ENCODE measurements at regions not wholly inside any gene's neighbourhood (a gene's known extent, or its start where the extent isn't known, plus 50 kb on each side); places are given as distances from the start of the nearest gene placed in this dataset.

- no peak for DNase-seq
These were observed 334.9 kb upstream of the TBC1D5 start for GRCh38 chr3:18077128-18077840.

GRCh38 chr3:18076301-18076700, 333.9 kb upstream of the TBC1D5 start:
- no peak for DNase-seq

GRCh38 chr3:18075799-18076198, 333.4 kb upstream of the TBC1D5 start:
- DNase-seq, result no peak

- DNase-seq, result no peak
These were observed 329.4 kb upstream of the TBC1D5 start for GRCh38 chr3:18071833-18072232.

- DNase-seq, result no peak
These were observed 328.5 kb upstream of the TBC1D5 start for GRCh38 chr3:18070944-18071343.

DNA sequence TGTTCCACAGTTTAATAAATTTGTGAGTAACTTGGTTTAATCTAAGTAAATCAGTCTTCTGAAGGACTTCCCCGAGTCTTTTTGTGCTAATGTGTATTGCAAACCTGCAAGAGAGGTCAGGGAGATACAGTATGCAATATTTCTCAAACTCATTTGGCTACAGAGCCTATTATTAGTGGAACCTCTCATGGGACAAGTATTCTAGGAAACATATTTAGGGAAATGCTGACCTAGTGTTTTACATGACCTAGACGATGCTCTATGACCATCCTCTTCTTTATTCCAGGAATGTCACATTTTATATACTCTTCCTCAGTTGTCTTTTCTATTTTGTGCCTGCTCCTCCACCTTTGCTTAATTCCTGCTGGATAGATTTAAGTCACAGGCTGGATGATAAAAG, 327.8 kb upstream of the TBC1D5 start:
- DNase-seq, result no peak

- DNase-seq, result no peak
These were observed 327.1 kb upstream of the TBC1D5 start for GRCh38 chr3:18069568-18069967.

DNA sequence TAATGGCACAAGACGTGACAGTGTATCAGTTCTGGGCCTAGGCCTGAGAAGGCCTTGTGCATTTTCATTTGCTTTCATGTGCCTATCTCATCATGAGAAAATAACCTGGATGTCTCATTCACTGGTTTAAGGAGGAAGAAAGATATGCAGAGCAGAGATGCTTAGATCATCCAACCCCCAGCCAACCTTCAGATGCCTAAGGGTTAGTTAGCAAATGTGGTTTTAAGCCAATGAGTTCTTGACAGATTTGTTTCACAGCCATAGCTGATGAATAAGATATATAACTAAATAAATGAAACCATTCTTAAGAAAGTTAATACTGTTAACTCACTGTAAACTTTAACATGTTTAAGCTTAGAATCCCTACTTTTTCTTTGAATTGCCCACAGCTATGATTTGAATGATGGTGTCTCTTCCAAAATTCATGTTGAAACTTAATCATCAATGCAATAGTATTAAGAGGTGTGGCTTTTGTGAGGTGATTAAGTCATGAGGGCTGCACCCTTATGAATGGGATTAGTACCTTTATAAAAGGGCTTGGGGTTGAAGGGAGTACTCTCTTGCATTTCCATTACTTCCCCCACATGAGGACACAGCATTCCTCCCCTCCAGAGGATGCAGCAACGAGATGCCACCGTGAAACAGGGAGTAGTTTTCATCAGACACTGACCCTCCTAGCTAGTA, 324.6 kb upstream of the TBC1D5 start:
- DNase-seq, result no peak

DNA sequence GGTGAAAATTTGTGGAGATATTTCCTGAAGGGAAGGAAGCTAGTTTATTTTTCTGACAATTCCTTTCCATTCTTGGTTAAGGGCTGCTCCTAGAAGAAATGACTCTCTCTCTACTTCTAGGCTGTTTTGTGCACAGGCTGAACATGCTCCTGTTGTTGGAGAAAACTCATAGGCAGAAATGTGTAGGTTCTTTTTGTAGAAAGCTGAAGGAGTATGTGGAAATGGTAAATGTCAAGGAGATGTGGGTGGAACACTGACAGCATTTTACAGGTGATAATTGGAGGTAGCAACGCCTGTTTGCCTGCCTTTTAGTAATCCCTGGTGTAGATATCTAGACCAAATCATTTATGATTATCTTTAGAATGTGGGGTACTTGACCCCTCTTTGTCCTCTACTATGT, 322.2 kb upstream of the TBC1D5 start:
- DNase-seq, result no peak

DNA sequence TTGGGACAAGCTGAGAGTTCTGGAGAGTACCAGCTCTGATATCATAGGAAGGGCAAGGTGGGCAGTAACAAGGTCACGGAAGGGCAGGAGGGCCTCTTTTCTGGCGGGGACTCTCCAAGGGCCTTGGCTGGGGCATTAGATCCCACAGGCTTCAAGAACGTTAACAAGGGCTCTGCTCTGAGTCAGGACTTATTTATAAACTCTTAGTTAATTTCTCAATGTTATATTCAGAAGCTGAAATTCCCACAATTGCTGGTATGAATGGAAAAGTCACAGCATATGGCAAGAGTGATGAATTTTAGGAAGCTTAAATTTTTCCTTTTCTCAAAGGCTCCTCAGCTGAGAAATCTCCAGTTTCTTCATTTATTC, 320.2 kb upstream of the TBC1D5 start:
- DNase-seq, result no peak

DNA sequence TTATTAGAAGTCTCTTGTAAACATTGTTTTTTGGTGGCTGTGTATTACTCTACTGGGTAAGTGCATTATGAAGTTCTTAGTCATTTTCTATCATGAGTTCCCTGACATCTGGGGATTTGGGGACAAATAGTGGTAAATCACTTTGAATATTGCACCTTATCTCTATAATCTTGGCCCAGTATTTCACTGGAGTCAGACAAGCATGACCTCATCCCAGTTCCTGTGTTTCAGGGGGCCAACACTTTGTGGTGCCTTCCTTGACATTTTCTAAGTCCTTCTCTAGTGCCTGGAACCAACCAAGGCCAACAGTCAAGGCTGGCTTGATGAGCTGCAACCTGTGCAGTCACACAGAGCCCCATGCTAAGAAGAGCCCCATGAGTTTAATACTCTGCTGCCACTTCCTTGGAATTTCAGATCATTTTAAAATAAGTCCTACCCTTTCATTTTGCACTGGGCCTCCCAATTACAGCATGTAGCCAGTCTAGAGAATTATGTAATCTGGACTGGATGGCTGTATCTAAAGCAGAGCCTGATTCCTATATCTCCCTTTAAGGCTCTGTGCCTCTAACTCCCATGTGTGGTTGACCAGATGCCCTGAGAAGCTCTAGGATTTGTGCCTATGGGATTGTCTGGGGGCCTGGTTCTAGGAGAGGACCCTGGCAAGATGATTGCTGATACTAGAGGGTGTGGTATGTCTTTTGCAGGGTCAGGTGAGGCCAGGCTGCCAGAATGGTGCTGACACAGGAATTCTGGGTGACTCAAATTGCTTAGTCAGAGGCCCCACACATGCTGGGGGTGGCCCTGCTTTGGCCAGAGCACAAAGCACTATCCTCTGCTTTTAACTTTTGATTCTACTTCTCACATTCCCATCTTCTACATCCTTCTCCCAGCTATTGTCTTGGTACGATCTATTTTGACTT, 319.6 kb upstream of the TBC1D5 start:
- DNase-seq, result no peak

- DNase-seq, result no peak
These were observed 316.2 kb upstream of the TBC1D5 start for GRCh38 chr3:18058666-18059065.

DNA sequence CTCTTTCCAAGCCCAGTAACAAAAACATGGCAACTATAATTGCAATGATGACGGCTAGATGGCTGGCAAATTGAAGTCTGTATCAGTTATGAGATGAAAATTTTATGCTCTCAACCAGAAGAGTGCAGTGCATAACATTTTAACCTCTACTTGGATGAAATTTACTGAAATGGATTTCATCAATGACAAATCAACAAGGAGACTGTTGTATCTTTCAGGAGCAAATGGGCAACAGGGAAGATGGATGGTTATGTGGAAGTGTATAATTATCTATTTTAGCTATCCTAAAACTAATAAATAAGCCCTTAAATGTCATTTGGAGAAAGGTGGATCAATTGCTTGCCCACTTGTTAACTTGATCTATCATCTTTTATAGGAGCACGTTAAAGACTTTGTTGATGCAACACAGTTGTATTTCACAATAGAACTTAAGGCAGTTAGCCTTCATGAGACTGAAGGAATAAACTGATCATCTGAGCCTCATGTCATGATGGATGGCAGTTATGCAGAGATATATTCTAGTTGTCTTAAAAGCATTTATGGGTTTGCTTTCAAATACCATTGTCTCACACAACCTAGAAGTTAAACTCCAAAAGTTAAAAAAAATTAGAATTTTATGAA, 315.1 kb upstream of the TBC1D5 start:
- DNase-seq, result no peak

GRCh38 chr3:18054625-18055024, 312.2 kb upstream of the TBC1D5 start:
- DNase-seq, result no peak

GRCh38 chr3:18051306-18051705, 308.9 kb upstream of the TBC1D5 start:
- DNase-seq, result no peak

DNA sequence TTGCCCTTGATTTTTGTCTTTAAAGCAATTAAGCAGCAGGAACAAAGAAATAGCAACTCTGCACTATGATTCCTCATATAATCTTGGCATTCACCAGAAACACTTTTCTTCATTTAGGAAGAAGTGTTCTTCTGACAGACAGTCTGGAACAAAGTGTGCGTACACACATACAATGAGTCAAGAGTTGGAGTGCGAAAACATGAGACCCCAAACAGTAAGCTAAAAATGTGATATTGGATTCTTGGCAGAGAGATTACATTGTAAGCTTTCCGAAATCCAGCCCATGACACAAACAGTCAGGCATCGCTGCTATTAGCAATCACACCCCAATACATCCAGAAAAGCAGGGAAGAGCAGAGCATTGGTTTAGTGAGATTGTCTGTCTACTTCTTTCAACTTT, 306.7 kb upstream of the TBC1D5 start:
- no peak for DNase-seq

DNA sequence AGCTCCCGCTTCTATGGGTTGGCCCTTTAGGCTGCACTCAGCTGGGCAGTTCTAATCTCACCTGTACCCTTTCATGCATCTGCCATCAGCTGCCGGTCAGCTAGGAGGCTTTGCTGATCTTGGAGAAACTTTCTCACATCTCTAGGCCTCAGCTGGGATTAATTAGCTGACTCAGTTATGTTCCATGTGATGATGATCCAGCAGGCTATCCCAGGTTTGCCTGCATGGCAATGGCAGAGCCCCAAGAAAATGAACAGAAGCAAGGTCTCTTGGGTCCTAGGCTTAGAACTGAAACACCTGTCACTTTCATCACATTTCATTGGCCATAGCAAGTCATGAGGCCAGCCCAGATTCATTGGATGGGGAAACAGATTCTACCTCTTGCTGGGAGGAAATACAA, 304.6 kb upstream of the TBC1D5 start:
- no peak for DNase-seq

DNA sequence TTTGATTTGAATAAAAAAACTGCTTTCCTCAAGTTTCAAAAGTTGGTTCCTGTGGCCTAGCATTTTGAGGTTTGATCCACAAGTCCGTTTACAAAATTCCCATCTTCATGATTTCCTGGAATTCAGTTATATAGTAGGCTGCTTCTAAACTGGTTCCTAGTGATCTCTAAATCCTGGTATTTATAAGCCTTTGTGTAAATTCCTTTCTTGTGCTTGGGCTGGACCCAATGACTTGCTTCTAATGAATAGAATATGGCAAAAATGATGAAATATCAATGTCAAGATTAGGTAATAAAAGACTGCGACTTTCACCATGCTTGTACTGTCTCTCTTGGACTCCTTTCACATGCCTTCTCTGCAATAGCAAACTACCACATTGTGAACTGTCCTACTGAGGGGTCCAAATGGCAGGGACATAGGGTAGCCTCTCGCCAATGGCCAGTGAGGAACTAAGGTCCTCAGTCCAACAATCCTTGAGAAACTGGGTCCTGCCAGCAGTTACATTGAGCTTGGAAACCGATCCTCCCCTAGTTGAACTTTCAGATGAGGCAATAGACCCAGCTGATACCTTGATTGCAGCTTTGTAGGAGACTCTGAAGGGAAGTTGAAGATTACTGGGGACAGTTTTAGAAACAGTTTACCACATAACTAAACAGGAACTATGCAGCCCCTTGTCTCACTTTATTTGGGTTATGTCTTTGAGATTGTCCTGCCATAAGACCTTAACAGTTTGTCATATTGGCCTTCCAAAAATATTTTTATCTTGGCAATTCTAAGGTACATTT, 303.9 kb upstream of the TBC1D5 start:
- DNase-seq, result no peak

GRCh38 chr3:18044971-18045880, 302.8 kb upstream of the TBC1D5 start:
- DNase-seq, result no peak

DNA sequence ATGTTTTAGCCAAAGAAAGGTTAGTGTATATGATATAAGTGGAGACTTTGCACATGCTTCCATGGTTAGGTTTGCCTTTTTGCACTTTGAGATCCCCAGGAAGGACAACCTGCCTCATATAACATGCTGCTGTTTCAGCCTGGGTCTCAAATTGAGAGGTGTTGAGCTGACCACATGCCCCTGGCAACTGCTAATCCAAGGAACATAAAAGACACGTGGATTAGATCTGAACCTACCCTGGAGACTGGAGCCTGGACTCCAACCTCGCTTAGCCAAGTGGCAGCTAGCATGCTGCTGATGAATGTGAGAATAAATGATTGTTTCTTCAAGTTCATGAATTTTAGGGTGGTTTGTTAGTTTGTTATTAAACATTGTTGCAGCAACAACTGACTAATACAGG, 301.8 kb upstream of the TBC1D5 start:
- DNase-seq, result no peak

GRCh38 chr3:18036450-18036815, 294.0 kb upstream of the TBC1D5 start:
- DNase-seq, result no peak
